ENCODE measurements at regions not wholly inside any gene's neighbourhood (a gene's known extent, or its start where the extent isn't known, plus 50 kb on each side); places are given as distances from the start of the nearest gene placed in this dataset.

GRCh38 chr5:89090037-89090436 is 207.1 kb upstream of the MEF2C start:
- intact Hi-C loops (cut with micrococcal nuclease), result no loop called here
- Histone ChIP-seq H3K9me3 (replicated peaks) (no peaks in the 10 kb centered on the region), H3K36me3 (no peaks in the 10 kb centered on the region), H3K4me1 (no peaks in the 10 kb centered on the region), H3K4me3 (no peak overlapping the region), H3K27me3 (ENCODE audit: low read depth) (no peaks in the 10 kb centered on the region), H3K27ac (replicated peaks) (no peak overlapping the region)
- no peak for DNase-seq
- TF ChIP-seq, protein P1, sequence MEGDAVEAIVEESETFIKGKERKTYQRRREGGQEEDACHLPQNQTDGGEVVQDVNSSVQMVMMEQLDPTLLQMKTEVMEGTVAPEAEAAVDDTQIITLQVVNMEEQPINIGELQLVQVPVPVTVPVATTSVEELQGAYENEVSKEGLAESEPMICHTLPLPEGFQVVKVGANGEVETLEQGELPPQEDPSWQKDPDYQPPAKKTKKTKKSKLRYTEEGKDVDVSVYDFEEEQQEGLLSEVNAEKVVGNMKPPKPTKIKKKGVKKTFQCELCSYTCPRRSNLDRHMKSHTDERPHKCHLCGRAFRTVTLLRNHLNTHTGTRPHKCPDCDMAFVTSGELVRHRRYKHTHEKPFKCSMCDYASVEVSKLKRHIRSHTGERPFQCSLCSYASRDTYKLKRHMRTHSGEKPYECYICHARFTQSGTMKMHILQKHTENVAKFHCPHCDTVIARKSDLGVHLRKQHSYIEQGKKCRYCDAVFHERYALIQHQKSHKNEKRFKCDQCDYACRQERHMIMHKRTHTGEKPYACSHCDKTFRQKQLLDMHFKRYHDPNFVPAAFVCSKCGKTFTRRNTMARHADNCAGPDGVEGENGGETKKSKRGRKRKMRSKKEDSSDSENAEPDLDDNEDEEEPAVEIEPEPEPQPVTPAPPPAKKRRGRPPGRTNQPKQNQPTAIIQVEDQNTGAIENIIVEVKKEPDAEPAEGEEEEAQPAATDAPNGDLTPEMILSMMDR (IDR thresholded peaks at IDR 0.05; ENCODE audit: borderline replicate concordance), result no peak

- intact Hi-C loops (cut with micrococcal nuclease), result no loop called here
- no peaks in the 10 kb centered on the region for H3K27me3 ChIP-seq (ENCODE audit: low read depth)
- H3K27ac ChIP-seq (replicated peaks), result no peak overlapping the region
- H3K4me1 ChIP-seq, result no peaks in the 10 kb centered on the region
- no peak for DNase-seq
- TF ChIP-seq, protein P1 (IDR thresholded peaks at IDR 0.05; ENCODE audit: borderline replicate concordance), result no peak
- no peak overlapping the region for H3K4me3 ChIP-seq
- no peaks in the 10 kb centered on the region for H3K36me3 ChIP-seq
- H3K9me3 ChIP-seq (replicated peaks), result no peaks in the 10 kb centered on the region
Measured at GRCh38 chr5:89087551-89088318, 204.8 kb upstream of the MEF2C start.

- Histone ChIP-seq H3K4me1 (no peaks in the 10 kb centered on the region), H3K27me3 (ENCODE audit: low read depth) (no peaks in the 10 kb centered on the region), H3K27ac (replicated peaks) (no peak overlapping the region), H3K36me3 (no peaks in the 10 kb centered on the region), H3K4me3 (no peak overlapping the region), H3K9me3 (replicated peaks) (no peaks in the 10 kb centered on the region)
- no peak for DNase-seq
- intact Hi-C loops (cut with micrococcal nuclease), result no loop called here
- TF ChIP-seq, protein P1 (IDR thresholded peaks at IDR 0.05; ENCODE audit: borderline replicate concordance), result no peak
Measured at GRCh38 chr5:89087128-89087527, 204.1 kb upstream of the MEF2C start.

DNA sequence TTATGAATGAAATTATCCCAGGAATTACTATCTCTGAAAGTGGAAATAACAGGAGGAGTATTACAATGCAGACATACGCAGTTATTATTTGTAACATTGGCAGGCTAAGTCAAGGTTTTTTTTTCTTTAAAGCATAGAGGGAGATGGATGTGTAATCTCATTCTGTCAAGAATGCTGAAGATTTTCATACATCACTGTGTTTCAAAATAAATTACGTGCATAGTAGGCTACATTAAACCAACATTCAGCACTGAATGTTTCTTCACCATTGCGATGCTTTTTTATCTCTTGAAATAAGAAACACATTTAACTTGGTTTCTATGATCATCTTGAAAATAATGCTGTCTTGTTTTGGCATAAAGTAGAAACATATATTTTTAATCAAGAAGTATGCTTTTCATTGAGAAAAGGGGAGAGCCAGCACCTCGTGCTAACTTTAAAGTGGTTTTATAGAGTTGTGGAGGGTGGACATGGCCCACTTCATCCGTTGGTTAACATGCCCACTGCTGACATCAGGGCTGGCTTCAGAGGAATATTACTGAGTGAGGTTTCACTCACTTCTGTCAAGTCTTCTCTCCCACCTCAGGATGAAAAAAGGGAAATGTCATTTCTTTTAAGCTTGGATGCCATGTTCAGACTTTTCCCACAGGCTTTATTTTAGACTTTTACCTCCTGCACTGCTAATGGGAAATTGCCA is 203.6 kb upstream of the MEF2C start:
- no peak for DNase-seq
- Histone ChIP-seq H3K4me1 (no peaks in the 10 kb centered on the region), H3K9me3 (replicated peaks) (no peaks in the 10 kb centered on the region), H3K27ac (replicated peaks) (no peak overlapping the region), H3K4me3 (no peak overlapping the region), H3K36me3 (no peaks in the 10 kb centered on the region), H3K27me3 (ENCODE audit: low read depth) (no peaks in the 10 kb centered on the region)
- intact Hi-C loops (cut with micrococcal nuclease), result no loop called here
- TF ChIP-seq, protein P1 (IDR thresholded peaks at IDR 0.05; ENCODE audit: borderline replicate concordance), result no peak

DNA sequence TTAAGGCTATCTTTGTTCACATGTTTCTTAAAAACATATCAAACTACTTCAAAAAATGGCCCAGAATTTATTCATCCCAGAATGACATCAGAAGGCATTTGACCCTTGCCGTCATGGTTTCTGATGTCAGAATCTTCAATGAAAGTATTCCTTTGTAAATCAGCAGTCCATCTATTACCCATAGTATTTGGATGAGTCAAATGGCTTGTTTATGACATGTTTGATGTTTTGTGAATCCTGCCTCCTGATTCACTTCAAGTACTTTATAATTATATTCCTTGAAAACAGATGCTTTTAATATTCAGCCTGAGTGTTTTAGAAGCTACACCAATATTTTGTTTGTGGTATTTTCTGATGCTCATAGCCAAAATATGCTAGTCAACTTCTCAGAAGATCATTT is 200.8 kb upstream of the MEF2C start:
- Histone ChIP-seq H3K36me3 (no peaks in the 10 kb centered on the region), H3K27me3 (ENCODE audit: low read depth) (no peaks in the 10 kb centered on the region)

More for the DNA sequence above, 200.8 kb upstream of the MEF2C start:
- no peaks in the 10 kb centered on the region for H3K9me3 ChIP-seq (replicated peaks)
- intact Hi-C loops (cut with micrococcal nuclease), result no loop called here
- no peaks in the 10 kb centered on the region for H3K4me1 ChIP-seq
- no peak overlapping the region for H3K27ac ChIP-seq (replicated peaks)
- TF ChIP-seq, protein P1 (IDR thresholded peaks at IDR 0.05; ENCODE audit: borderline replicate concordance), result no peak
- H3K4me3 ChIP-seq, result no peak overlapping the region
- DNase-seq, result no peak

Measured in left ventricle myocardium inferior (tissue), 1 donor.